ENCODE measurements at regions not wholly inside any gene's neighbourhood (a gene's known extent, or its start where the extent isn't known, plus 50 kb on each side); places are given as distances from the start of the nearest gene placed in this dataset.
"Not testable (repeated sequence)": the region's sequence is repeated elsewhere in the genome, so short reads cannot be mapped to it uniquely, and the experiment has no call there.

DNA sequence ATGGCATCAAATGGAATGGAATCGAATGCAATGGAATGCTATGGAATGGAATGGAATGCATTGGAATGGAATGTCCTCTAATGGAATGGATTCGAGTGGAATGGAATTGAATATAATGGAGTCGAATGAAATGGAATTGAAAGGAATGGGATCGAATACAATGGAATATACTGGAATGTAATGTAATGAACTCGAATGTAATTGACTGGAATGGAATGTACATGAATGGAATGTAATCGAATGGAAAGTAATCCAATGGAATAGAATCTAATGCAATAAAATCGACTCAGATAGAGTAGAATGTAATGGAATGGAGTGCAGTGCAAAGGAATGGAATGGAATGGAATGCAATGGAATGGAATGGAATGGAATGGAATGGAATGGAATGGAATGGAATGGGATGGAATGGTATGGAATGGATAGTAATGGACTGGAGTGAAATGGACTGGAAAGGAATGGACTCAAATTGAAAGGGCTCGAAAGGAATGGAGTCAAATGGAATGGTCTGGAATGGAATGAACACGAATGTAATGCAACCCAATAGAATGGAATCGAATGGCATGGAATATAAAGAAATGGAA is 31056.2 kb downstream of the CDY1 start:
- TF ChIP-seq, protein P1, sequence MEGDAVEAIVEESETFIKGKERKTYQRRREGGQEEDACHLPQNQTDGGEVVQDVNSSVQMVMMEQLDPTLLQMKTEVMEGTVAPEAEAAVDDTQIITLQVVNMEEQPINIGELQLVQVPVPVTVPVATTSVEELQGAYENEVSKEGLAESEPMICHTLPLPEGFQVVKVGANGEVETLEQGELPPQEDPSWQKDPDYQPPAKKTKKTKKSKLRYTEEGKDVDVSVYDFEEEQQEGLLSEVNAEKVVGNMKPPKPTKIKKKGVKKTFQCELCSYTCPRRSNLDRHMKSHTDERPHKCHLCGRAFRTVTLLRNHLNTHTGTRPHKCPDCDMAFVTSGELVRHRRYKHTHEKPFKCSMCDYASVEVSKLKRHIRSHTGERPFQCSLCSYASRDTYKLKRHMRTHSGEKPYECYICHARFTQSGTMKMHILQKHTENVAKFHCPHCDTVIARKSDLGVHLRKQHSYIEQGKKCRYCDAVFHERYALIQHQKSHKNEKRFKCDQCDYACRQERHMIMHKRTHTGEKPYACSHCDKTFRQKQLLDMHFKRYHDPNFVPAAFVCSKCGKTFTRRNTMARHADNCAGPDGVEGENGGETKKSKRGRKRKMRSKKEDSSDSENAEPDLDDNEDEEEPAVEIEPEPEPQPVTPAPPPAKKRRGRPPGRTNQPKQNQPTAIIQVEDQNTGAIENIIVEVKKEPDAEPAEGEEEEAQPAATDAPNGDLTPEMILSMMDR (IDR thresholded peaks at IDR 0.05) = not testable (repeated sequence)
- TF ChIP-seq POLR2A (IDR thresholded peaks at IDR 0.05) = not testable (repeated sequence)

Data from heart left ventricle (tissue), 13 donors.